ENCODE measurements at regions not wholly inside any gene's neighbourhood (a gene's known extent, or its start where the extent isn't known, plus 50 kb on each side); places are given as distances from the start of the nearest gene placed in this dataset.

GRCh38 chr2:239534581-239535412, 134.0 kb upstream of the HDAC4 start:
- no peak for DNase-seq
- H3K9me3 Mint-ChIP-seq = peaks cover 6 to 28% (median 13%) of the 10 kb centered on the region in 7 donors
- H3K27ac Mint-ChIP-seq = no peak overlapping the region
- H3K27me3 Mint-ChIP-seq = peaks cover 11 to 52% (median 43%) of the 10 kb centered on the region in 3 donors
- ATAC-seq (ENCODE audit: low read depth in 2 of 2) = no peak
- no peaks in the 10 kb centered on the region for H3K4me1 Mint-ChIP-seq
- H3K4me3 Mint-ChIP-seq = no peak overlapping the region
- peaks cover 0 to 16% of the 10 kb centered on the region in 2 donors for H3K36me3 Mint-ChIP-seq

DNA sequence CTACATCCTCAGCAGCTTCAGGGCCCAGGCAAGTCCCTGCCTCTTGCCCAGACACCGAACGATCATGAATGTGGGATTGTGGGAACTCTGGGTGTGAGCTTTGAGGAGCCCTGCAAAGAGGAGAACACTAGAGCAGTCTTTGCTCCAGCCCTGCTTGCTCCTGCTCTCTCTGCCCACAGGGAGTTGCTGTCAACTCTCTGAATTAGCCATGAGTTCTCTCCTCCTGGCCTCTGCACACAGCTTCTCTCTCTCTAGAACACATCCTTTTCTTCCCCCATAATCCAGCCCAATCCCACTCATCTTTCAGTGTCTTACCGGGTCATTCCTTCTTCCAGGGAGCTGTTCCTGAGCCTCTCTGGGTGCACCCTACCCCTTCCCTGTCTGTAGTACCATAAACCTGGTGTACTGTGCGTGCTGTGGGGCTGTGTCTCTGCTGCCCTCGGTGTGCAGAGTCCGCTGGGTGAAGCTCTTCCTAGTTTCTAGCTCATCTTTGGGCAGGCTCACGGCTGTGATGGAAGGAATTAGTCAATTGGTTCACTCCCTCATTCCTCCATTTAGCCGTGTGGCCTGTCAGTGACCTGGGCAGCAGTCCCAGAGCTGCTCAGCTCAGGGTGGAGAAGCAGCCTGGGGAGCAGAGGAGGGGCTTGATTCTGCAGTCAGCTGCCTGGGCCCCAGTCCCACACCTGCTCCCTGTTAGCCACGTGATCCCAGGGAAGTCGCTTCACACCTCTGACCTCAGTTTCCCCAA, 132.9 kb upstream of the HDAC4 start:
- peaks cover 6 to 28% (median 13%) of the 10 kb centered on the region in 7 donors for H3K9me3 Mint-ChIP-seq
- peaks cover 8 to 47% (median 43%) of the 10 kb centered on the region in 3 donors for H3K27me3 Mint-ChIP-seq
- DNase-seq (no peak), ATAC-seq (ENCODE audit: low read depth in 2 of 2) (no peak)
- no peak overlapping the region for H3K4me3 Mint-ChIP-seq
- H3K27ac Mint-ChIP-seq = no peak overlapping the region
- H3K36me3 Mint-ChIP-seq = peaks cover 0 to 16% of the 10 kb centered on the region in 2 donors
- H3K4me1 Mint-ChIP-seq = no peaks in the 10 kb centered on the region

DNA sequence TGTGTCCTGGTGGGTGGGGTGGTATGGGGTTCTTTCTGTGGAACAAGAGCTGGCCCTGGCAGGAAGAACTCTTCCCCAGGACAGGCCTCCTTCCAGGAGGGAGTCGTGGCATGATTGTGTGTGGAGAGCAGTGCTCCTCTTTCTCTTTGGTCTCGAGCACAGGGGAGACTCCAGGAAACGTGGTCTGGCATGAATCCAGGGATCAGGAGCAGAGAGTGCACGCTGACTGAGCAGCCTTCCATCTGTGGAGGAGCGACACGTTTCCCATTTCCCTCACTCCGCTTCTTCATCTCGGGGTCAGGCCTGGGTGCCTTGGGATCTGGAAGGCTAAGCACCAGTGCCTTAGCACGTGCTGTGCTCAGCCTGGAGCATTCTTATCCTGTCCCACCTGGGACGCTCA, 132.0 kb upstream of the HDAC4 start:
- ATAC-seq (ENCODE audit: low read depth in 2 of 2) (no peak), DNase-seq (no peak)
- H3K36me3 Mint-ChIP-seq = peaks cover 0 to 16% of the 10 kb centered on the region in 2 donors
- no peaks in the 10 kb centered on the region for H3K4me1 Mint-ChIP-seq
- H3K27ac Mint-ChIP-seq = peak overlapping the region in 1 of 6 donors; percentile 40
- peaks cover 6 to 28% (median 13%) of the 10 kb centered on the region in 7 donors for H3K9me3 Mint-ChIP-seq
- peaks cover 8 to 42% (median 42%) of the 10 kb centered on the region in 3 donors for H3K27me3 Mint-ChIP-seq
- H3K4me3 Mint-ChIP-seq = peak overlapping the region in 1 of 8 donors; percentile 44

DNA sequence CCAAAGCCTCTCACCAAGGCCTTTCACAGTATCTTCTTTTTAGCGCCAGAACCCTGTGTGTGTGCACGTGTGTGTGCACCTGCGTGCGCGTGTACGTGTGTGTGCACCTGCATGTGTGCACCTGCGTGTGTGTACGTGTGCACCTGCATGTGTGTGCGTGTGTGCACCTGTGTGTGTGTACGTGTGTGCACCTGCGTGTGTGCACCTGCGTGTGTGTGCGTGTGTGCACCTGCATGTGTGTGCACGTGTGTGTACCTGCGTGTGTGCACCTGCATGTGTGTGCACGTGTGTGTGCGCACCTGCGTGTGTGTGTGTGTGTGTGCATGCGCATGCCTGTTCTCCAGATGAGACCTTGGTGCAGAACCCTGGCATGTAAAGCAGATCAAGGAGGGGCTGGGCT, 131.4 kb upstream of the HDAC4 start:
- no peak for DNase-seq
- peaks cover 0 to 16% of the 10 kb centered on the region in 2 donors for H3K36me3 Mint-ChIP-seq
- ATAC-seq (ENCODE audit: low read depth in 2 of 2) = no peak
- peaks cover 6 to 28% (median 13%) of the 10 kb centered on the region in 7 donors for H3K9me3 Mint-ChIP-seq
- peaks cover 8 to 36% (median 36%) of the 10 kb centered on the region in 3 donors for H3K27me3 Mint-ChIP-seq
- H3K27ac Mint-ChIP-seq = no peak overlapping the region
- H3K4me3 Mint-ChIP-seq = no peak overlapping the region
- no peaks in the 10 kb centered on the region for H3K4me1 Mint-ChIP-seq

GRCh38 chr2:239531456-239532241, 130.8 kb upstream of the HDAC4 start:
- no peaks in the 10 kb centered on the region for H3K4me1 Mint-ChIP-seq
- ATAC-seq (ENCODE audit: low read depth in 2 of 2) = no peak
- H3K9me3 Mint-ChIP-seq = peaks cover 6 to 28% (median 13%) of the 10 kb centered on the region in 7 donors
- H3K27me3 Mint-ChIP-seq = peaks cover 8 to 34% (median 33%) of the 10 kb centered on the region in 3 donors
- H3K4me3 Mint-ChIP-seq = no peak overlapping the region
- H3K27ac Mint-ChIP-seq = no peak overlapping the region
- no peak for DNase-seq
- H3K36me3 Mint-ChIP-seq = peaks cover 0 to 16% of the 10 kb centered on the region in 2 donors

GRCh38 chr2:239530749-239531316, 130.0 kb upstream of the HDAC4 start:
- Mint-ChIP-seq H3K36me3 (peaks cover 0 to 13% of the 10 kb centered on the region in 2 donors), H3K27ac (no peak overlapping the region), H3K4me3 (no peak overlapping the region), H3K9me3 (peaks cover 6 to 27% (median 11%) of the 10 kb centered on the region in 7 donors), H3K27me3 (peaks cover 6 to 27% (median 25%) of the 10 kb centered on the region in 3 donors), H3K4me1 (no peaks in the 10 kb centered on the region)
- no peak for DNase-seq
- ATAC-seq (ENCODE audit: low read depth in 2 of 2) = no peak

- peaks cover 3 to 17% (median 9%) of the 10 kb centered on the region in 7 donors for H3K9me3 Mint-ChIP-seq
- peaks cover 3 to 16% (median 12%) of the 10 kb centered on the region in 3 donors for H3K27me3 Mint-ChIP-seq
- ATAC-seq (ENCODE audit: low read depth in 2 of 2) (no peak), DNase-seq (no peak)
- H3K4me3 Mint-ChIP-seq = no peak overlapping the region
- H3K4me1 Mint-ChIP-seq = no peaks in the 10 kb centered on the region
- H3K27ac Mint-ChIP-seq = no peak overlapping the region
- H3K36me3 Mint-ChIP-seq = peaks cover 0 to 9% of the 10 kb centered on the region in 2 donors
Observed at GRCh38 chr2:239529313-239530015, 128.6 kb upstream of the HDAC4 start.

DNA sequence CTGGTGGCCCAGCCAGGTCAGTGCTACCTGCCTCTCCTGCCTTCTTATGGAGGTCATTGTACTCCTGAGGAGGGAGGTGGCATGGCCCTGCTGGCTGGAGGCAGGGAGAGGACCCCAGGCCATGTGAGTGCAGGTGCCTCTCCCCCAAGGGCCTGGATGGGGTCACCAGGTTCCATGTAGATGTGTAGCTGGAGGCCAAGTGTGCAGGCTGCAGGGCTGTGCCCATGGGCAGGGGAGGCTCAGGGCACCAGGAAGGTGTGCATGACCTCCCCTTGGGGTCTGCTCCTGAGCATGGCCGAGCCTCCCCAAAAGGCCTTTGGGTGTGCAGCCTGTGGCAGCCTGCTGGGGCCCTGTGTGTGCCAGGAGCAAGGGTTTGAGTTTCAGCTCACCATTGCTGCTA, 128.1 kb upstream of the HDAC4 start:
- Mint-ChIP-seq H3K36me3 (peaks cover 0 to 9% of the 10 kb centered on the region in 2 donors), H3K4me3 (no peak overlapping the region), H3K4me1 (no peaks in the 10 kb centered on the region), H3K27me3 (peaks cover 0 to 12% (median 10%) of the 10 kb centered on the region in 3 donors), H3K9me3 (peaks cover 2 to 13% (median 9%) of the 10 kb centered on the region in 7 donors), H3K27ac (no peak overlapping the region)
- ATAC-seq (ENCODE audit: low read depth in 2 of 2) (no peak), DNase-seq (no peak)

DNA sequence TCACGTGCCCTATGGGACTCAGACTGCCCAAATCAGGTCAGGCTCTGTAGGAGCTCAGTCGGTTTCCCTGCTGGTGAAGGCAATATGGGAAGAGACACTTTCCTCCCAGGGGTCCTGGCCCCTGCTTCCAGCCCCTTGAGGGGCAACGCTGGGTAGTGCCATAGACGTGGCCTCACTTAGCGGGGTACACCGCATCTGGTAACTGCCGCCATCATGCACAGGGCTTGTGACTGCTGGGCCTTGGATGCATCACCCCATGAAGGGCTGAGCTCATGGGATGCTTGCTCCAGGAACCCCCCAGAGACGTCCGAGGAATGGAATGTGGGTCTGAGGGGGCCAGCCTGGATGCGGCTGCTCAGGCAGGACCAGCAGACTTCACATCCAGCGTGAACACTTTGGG, 127.3 kb upstream of the HDAC4 start:
- peaks cover 0 to 12% (median 3%) of the 10 kb centered on the region in 3 donors for H3K27me3 Mint-ChIP-seq
- peaks cover 0 to 9% of the 10 kb centered on the region in 2 donors for H3K36me3 Mint-ChIP-seq
- H3K4me3 Mint-ChIP-seq = no peak overlapping the region
- ATAC-seq (ENCODE audit: low read depth in 2 of 2) (no peak), DNase-seq (no peak)
- no peaks in the 10 kb centered on the region for H3K4me1 Mint-ChIP-seq
- peaks cover 2 to 13% (median 9%) of the 10 kb centered on the region in 7 donors for H3K9me3 Mint-ChIP-seq
- no peak overlapping the region for H3K27ac Mint-ChIP-seq

- H3K4me3 Mint-ChIP-seq = no peak overlapping the region
- H3K27me3 Mint-ChIP-seq = peaks cover 0 to 20% (median 9%) of the 10 kb centered on the region in 3 donors
- H3K27ac Mint-ChIP-seq = no peak overlapping the region
- H3K9me3 Mint-ChIP-seq = peaks cover 1 to 13% (median 9%) of the 10 kb centered on the region in 7 donors
- peaks cover 0 to 9% of the 10 kb centered on the region in 2 donors for H3K36me3 Mint-ChIP-seq
- DNase-seq = no peak
- H3K4me1 Mint-ChIP-seq = no peaks in the 10 kb centered on the region
- no peak for ATAC-seq (ENCODE audit: low read depth in 2 of 2)
Observed at GRCh38 chr2:239526666-239527415, 126.0 kb upstream of the HDAC4 start.

DNA sequence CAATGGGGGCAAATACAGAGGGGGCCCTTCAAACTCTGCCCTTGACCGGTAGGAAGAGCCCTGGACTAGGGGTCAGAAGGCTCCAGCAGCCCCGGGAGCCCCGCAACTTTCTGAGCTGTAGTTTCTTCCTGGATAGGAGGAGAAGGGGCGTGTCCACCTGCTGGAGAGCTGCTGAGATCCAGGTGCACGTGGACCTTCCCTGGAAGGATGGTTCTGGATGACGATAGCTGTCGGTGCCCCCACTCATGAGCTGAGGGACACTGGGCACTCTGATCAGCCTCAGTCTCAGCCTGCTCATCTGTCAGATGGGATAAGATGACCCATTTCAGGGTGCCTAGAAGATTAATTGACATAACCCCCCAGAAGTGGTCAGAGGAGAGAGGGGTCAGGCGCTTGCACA, 125.2 kb upstream of the HDAC4 start:
- ATAC-seq (ENCODE audit: low read depth in 2 of 2) (no peak), DNase-seq (no peak)
- peaks cover 0 to 9% of the 10 kb centered on the region in 2 donors for H3K36me3 Mint-ChIP-seq
- H3K4me1 Mint-ChIP-seq = no peaks in the 10 kb centered on the region
- peaks cover 0 to 20% (median 15%) of the 10 kb centered on the region in 3 donors for H3K27me3 Mint-ChIP-seq
- H3K9me3 Mint-ChIP-seq = peaks cover 0 to 11% (median 9%) of the 10 kb centered on the region in 7 donors
- no peak overlapping the region for H3K27ac Mint-ChIP-seq
- no peak overlapping the region for H3K4me3 Mint-ChIP-seq

GRCh38 chr2:239523954-239524330, 123.1 kb upstream of the HDAC4 start:
- Mint-ChIP-seq H3K27ac (no peak overlapping the region), H3K9me3 (no peaks in the 10 kb centered on the region), H3K27me3 (peaks cover 0 to 23% (median 15%) of the 10 kb centered on the region in 3 donors), H3K4me1 (no peaks in the 10 kb centered on the region), H3K4me3 (no peak overlapping the region), H3K36me3 (no peaks in the 10 kb centered on the region)
- no peak for ATAC-seq (ENCODE audit: low read depth in 2 of 2)
- no peak for DNase-seq
